H9 (cell line): ENCODE measurements at regions not wholly inside any gene's neighbourhood (a gene's known extent, or its start where the extent isn't known, plus 50 kb on each side); places are given as distances from the start of the nearest gene placed in this dataset.

ENCODE experiments used
- DNase-seq: peaks from one replicate; pipeline ENCODE4 v3.0.0-alpha.2; 2017
- H2AFZ ChIP-seq: one replicate; pipeline ENCODE4 v1.6.1; 2013; ENCODE audit warnings: mild to moderate bottlenecking, low read length, control low read depth, moderate library complexity
- H2AK5ac ChIP-seq: 2 replicates; pipeline ENCODE4 v1.6.1; 2013; ENCODE audit warnings: low read length, control low read depth, mixed read lengths; ENCODE audit not compliant: insufficient read length
- H2BK120ac ChIP-seq: one replicate; pipeline ENCODE4 v1.6.1; 2013; ENCODE audit warnings: low read depth, mild to moderate bottlenecking, low read length, control low read depth, inconsistent platforms; ENCODE audit not compliant: poor library complexity, severe bottlenecking
- H2BK12ac ChIP-seq: 2 replicates; pipeline ENCODE4 v1.6.1; 2013; ENCODE audit warnings: low read length, control low read depth, mixed read lengths, low read depth; ENCODE audit not compliant: insufficient read length
- H2BK15ac ChIP-seq: 2 replicates; pipeline ENCODE4 v1.6.1; 2013; ENCODE audit warnings: low read depth, low read length, control low read depth
- H2BK20ac ChIP-seq: one replicate; pipeline ENCODE4 v1.6.1; 2013; ENCODE audit warnings: low read depth, mild to moderate bottlenecking, low read length, control low read depth, inconsistent platforms; ENCODE audit not compliant: poor library complexity, severe bottlenecking
- H2BK5ac ChIP-seq: 2 replicates; pipeline ENCODE4 v1.6.1; 2013; ENCODE audit warnings: low read length, control low read depth, mixed read lengths; ENCODE audit not compliant: insufficient read length
- H3K14ac ChIP-seq: 2 replicates; pipeline ENCODE4 v1.6.1; 2013; ENCODE audit warnings: low read length, control low read depth; ENCODE audit not compliant: insufficient read depth
- H3K18ac ChIP-seq: 2 replicates; pipeline ENCODE4 v1.6.1; 2013; ENCODE audit warnings: low read depth, mild to moderate bottlenecking, mixed read lengths, low read length, control low read depth; ENCODE audit not compliant: insufficient read length
- H3K23ac ChIP-seq: 2 replicates; pipeline ENCODE4 v1.6.1; 2013; ENCODE audit warnings: low read length, control low read depth, mixed read lengths, low read depth; ENCODE audit not compliant: insufficient read length
- H3K23me2 ChIP-seq: 2 replicates; pipeline ENCODE4 v1.6.1; 2013; ENCODE audit warnings: low read depth, mild to moderate bottlenecking, mixed read lengths, low read length, control low read depth; ENCODE audit not compliant: insufficient read length, poor library complexity, severe bottlenecking
- H3K27ac ChIP-seq: 2 replicates; pipeline ENCODE4 v1.5.1; 2013; ENCODE audit warnings: low read length, control low read depth, mixed read lengths, low read depth; ENCODE audit not compliant: insufficient read length
- H3K27me3 ChIP-seq: 2 replicates; pipeline ENCODE4 v1.6.1; 2013; ENCODE audit warnings: low read length, control low read depth, inconsistent platforms; ENCODE audit not compliant: insufficient read depth
- H3K4ac ChIP-seq: 2 replicates; pipeline ENCODE4 v1.6.1; 2013; ENCODE audit warnings: low read depth, mild to moderate bottlenecking, control low read depth, inconsistent platforms, low read length, moderate library complexity
- H3K4me1 ChIP-seq: 2 replicates; pipeline ENCODE4 v1.6.1; 2013; ENCODE audit warnings: low read length, control low read depth, inconsistent platforms; ENCODE audit not compliant: insufficient read depth
- H3K4me2 ChIP-seq: 2 replicates; pipeline ENCODE4 v1.6.1; 2013; ENCODE audit warnings: low read length, control low read depth, mixed read lengths; ENCODE audit not compliant: insufficient read length, insufficient read depth
- H3K56ac ChIP-seq: 2 replicates; pipeline ENCODE4 v1.6.1; 2013; ENCODE audit warnings: low read depth, mild to moderate bottlenecking, mixed read lengths, low read length, control low read depth; ENCODE audit not compliant: insufficient read length
- H3K79me1 ChIP-seq: 2 replicates; pipeline ENCODE4 v1.6.1; 2013; ENCODE audit warnings: low read depth, mild to moderate bottlenecking, moderate library complexity, low read length, control low read depth, inconsistent platforms; ENCODE audit not compliant: insufficient read depth, poor library complexity, severe bottlenecking
- H3K79me2 ChIP-seq: 2 replicates; pipeline ENCODE4 v1.6.1; 2013; ENCODE audit warnings: low read length, control low read depth, inconsistent platforms; ENCODE audit not compliant: insufficient read depth
- H3K9ac ChIP-seq: 2 replicates; pipeline ENCODE4 v1.6.1; 2013; ENCODE audit warnings: low read length, control low read depth, mixed read lengths; ENCODE audit not compliant: insufficient read length; ENCODE audit errors: extremely low read depth
- H3K9me3 ChIP-seq: one replicate; pipeline ENCODE4 v1.6.1; 2013; ENCODE audit warnings: low read depth, low read length, inconsistent platforms; ENCODE audit not compliant: control insufficient read depth
- H3T11ph ChIP-seq: one replicate; pipeline ENCODE4 v1.6.1; 2013; ENCODE audit warnings: mild to moderate bottlenecking, low read length, control low read depth, inconsistent platforms
- H4K20me1 ChIP-seq: one replicate; pipeline ENCODE4 v1.6.1; 2013; ENCODE audit not compliant: control insufficient read depth, insufficient read length, insufficient read depth
- H4K5ac ChIP-seq: 2 replicates; pipeline ENCODE4 v1.6.1; 2013; ENCODE audit warnings: low read depth, mild to moderate bottlenecking, mixed read lengths, low read length, control low read depth; ENCODE audit not compliant: insufficient read length
- H4K8ac ChIP-seq: replicated peaks from 2 replicates; pipeline ENCODE4 v1.6.1; 2013; ENCODE audit warnings: low read length, control low read depth, mixed read lengths, low read depth; ENCODE audit not compliant: insufficient read length
- H4K91ac ChIP-seq: 2 replicates; pipeline ENCODE4 v1.6.1; 2013; ENCODE audit warnings: low read depth, mild to moderate bottlenecking, moderate library complexity, mixed read lengths, low read length, control low read depth; ENCODE audit not compliant: insufficient read length
- H3K27ac Mint-ChIP-seq, 3 experiments: 2 replicates in 2 of 3; 3 replicates in 1 of 3; pipeline ENCODE4 v1.8.0; 2020 to 2021; ENCODE audit warnings: mixed read lengths in 3 of 3, mild to moderate bottlenecking in 1 of 3, moderate library complexity in 1 of 3
- H3K27me3 Mint-ChIP-seq: 2 replicates; pipeline ENCODE4 v1.8.0; 2021; ENCODE audit warnings: low read depth, mild to moderate bottlenecking, moderate library complexity, mixed read lengths
- H3K36me3 Mint-ChIP-seq, 3 experiments: 2 replicates in 2 of 3; 3 replicates in 1 of 3; pipeline ENCODE4 v1.8.0; 2020 to 2021; ENCODE audit warnings: low read depth in 3 of 3, mixed read lengths in 3 of 3; ENCODE audit not compliant: insufficient read depth in 1 of 3
- H3K4me1 Mint-ChIP-seq, 2 experiments: 2 replicates each; pipeline ENCODE4 v1.8.0; 2020; ENCODE audit warnings: mixed read lengths in 2 of 2
- H3K4me3 Mint-ChIP-seq, 2 experiments: 2 replicates in 1 of 2; 3 replicates in 1 of 2; pipeline ENCODE4 v1.8.0; 2020 to 2021; ENCODE audit warnings: mild to moderate bottlenecking in 2 of 2, mixed read lengths in 2 of 2, moderate library complexity in 1 of 2
- H3K9me3 Mint-ChIP-seq, 2 experiments: 2 replicates in 1 of 2; 3 replicates in 1 of 2; pipeline ENCODE4 v1.8.0; 2020; ENCODE audit warnings: mild to moderate bottlenecking in 2 of 2, mixed read lengths in 2 of 2, moderate library complexity in 1 of 2
- CTCF ChIP-seq: fragments of 200-600 bp; sonication (generic); conservative IDR thresholded peaks from 3 replicates; pipeline ENCODE4 v1.8.0; 2021; ENCODE audit warnings: antibody characterized with exemption, mild to moderate bottlenecking
- WGBS: extraction: QIAGEN DNeasy Blood & Tissue Kit; methylation state at CpG from one replicate; pipeline ENCODE4 v1.1.7; 2013; ENCODE audit warnings: missing lambda C conversion rate, low lambda C conversion rate, mixed read lengths; ENCODE audit not compliant: insufficient read length; ENCODE audit errors: extremely low coverage; 5-methylcytosine and 5-hydroxymethylcytosine counted together

- no peak for TF ChIP-seq CTCF
- no peak overlapping the region for H3K14ac ChIP-seq
- no peaks in the 10 kb centered on the region for H3K79me1 ChIP-seq
- no peak overlapping the region for H2BK5ac ChIP-seq
- no peaks in the 10 kb centered on the region for H3K4me1 ChIP-seq
- no peak overlapping the region for H3K9ac ChIP-seq
- H3K9me3 Mint-ChIP-seq: peaks cover 29 to 62% of the 10 kb centered on the region in 2 experiments
- H3K23ac ChIP-seq: no peak overlapping the region
- no peak overlapping the region for H3K56ac ChIP-seq
- H4K8ac ChIP-seq: no peak overlapping the region
- no peaks in the 10 kb centered on the region for H3K9me3 ChIP-seq
- no peak for DNase-seq
- no peaks in the 10 kb centered on the region for H3K4me1 Mint-ChIP-seq
- H4K5ac ChIP-seq: no peak overlapping the region
- H3K18ac ChIP-seq: no peak overlapping the region
- H2BK20ac ChIP-seq: no peak overlapping the region
- no peak overlapping the region for H2BK120ac ChIP-seq
- no peak overlapping the region for H3K4me2 ChIP-seq
- no peaks in the 10 kb centered on the region for H3K79me2 ChIP-seq
- no peak overlapping the region for H2AFZ ChIP-seq
- no peaks in the 10 kb centered on the region for H3K23me2 ChIP-seq
- H3K27ac Mint-ChIP-seq: no peak overlapping the region
- H4K91ac ChIP-seq: no peak overlapping the region
- no peaks in the 10 kb centered on the region for H3K27me3 Mint-ChIP-seq
- no peak overlapping the region for H2AK5ac ChIP-seq
- H4K20me1 ChIP-seq: no peaks in the 10 kb centered on the region
- H2BK15ac ChIP-seq: no peak overlapping the region
- no CpG with 5 or more reads among the region's 2 CpGs for WGBS
- no peaks in the 10 kb centered on the region for H3K27me3 ChIP-seq
- H3K4me3 Mint-ChIP-seq: no peak overlapping the region
- H3K4ac ChIP-seq: no peak overlapping the region
- no peak overlapping the region for H3K27ac ChIP-seq
- no peak overlapping the region for H2BK12ac ChIP-seq
- no peak overlapping the region for H3T11ph ChIP-seq
- H3K36me3 Mint-ChIP-seq: peaks cover 3 to 7% (median 4%) of the 10 kb centered on the region in 3 experiments
Observed at GRCh38 chrX:121932688-121933087, 885.3 kb downstream of the GLUD2 start.
